Lower leg skin (tissue), 3 donors: ENCODE measurements at regions not wholly inside any gene's neighbourhood (a gene's known extent, or its start where the extent isn't known, plus 50 kb on each side); places are given as distances from the start of the nearest gene placed in this dataset.

Source experiments
- POLR2A ChIP-seq, 2 donors: fragments of 450-650 bp; IDR thresholded peaks; one replicate each; pipeline ENCODE4 v1.6.1; 2016 to 2017; ENCODE audit warnings: antibody characterized with exemption in 2 of 2, mild to moderate bottlenecking in 1 of 2, moderate library complexity in 1 of 2
- TF ChIP-seq, protein P1 (sequence below), 3 donors: fragments of 450-650 bp; IDR thresholded peaks; one replicate each; pipeline ENCODE4 v1.5.1; 2016; ENCODE audit warnings: antibody characterized with exemption in 3 of 3, mild to moderate bottlenecking in 3 of 3, moderate library complexity in 2 of 3

DNA sequence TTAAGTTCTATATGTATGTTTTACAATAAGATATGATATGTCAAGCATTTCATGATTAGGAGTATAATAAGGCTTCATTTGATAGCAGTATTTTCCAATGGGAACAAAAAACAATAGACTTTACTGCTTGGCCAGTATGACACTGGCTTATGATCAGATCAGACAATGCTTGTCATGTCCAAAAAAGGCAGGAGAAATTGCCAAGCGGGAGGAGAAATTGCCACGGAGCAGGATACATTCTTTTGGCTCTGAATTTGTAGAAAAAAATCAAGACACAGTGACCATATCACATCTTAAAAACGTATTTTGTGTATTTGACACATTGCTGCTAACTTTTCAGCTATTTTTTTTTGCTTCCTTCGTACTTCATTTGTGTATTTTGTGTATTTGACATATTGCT lies 404.1 kb downstream of the CNTNAP4 start:
- TF ChIP-seq POLR2A (IDR thresholded peaks at IDR 0.05) = no peak
- TF ChIP-seq, protein P1, sequence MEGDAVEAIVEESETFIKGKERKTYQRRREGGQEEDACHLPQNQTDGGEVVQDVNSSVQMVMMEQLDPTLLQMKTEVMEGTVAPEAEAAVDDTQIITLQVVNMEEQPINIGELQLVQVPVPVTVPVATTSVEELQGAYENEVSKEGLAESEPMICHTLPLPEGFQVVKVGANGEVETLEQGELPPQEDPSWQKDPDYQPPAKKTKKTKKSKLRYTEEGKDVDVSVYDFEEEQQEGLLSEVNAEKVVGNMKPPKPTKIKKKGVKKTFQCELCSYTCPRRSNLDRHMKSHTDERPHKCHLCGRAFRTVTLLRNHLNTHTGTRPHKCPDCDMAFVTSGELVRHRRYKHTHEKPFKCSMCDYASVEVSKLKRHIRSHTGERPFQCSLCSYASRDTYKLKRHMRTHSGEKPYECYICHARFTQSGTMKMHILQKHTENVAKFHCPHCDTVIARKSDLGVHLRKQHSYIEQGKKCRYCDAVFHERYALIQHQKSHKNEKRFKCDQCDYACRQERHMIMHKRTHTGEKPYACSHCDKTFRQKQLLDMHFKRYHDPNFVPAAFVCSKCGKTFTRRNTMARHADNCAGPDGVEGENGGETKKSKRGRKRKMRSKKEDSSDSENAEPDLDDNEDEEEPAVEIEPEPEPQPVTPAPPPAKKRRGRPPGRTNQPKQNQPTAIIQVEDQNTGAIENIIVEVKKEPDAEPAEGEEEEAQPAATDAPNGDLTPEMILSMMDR (IDR thresholded peaks at IDR 0.05) = no peak
